Activated CD8-positive, alpha-beta memory T cell treated with anti-CD3 and anti-CD28 coated beads, Interleukin-2, amount 10 ng/mL, durations not matched to agents 7 days and 5 days (primary cell): ENCODE measurements at regions not wholly inside any gene's neighbourhood (a gene's known extent, or its start where the extent isn't known, plus 50 kb on each side); places are given as distances from the start of the nearest gene placed in this dataset.
"Not testable (repeated sequence)": the region's sequence is repeated elsewhere in the genome, so short reads cannot be mapped to it uniquely, and the experiment has no call there.

ENCODE experiments used
- ATAC-seq: fragments of 150-1000 bp; cut with Tn5 transposase; one replicate; pipeline ENCODE4 v1.10.0; 2021; ENCODE audit warnings: moderate library complexity
- CTCF ChIA-PET: fragments of 350-600 bp; sonication (Branson Sonifier 250); formaldehyde crosslinking; loops from one replicate; lab custom pipeline; 2021; ENCODE audit warnings: antibody characterized with exemption; lab: Charles Lee
- DNase-seq: peaks from one replicate; pipeline ENCODE4 v3.0.0-alpha.2; 2020
- H3K27ac Mint-ChIP-seq: one replicate; pipeline ENCODE4 v1.8.0; 2021; ENCODE audit warnings: mild to moderate bottlenecking, mixed read lengths
- H3K27me3 Mint-ChIP-seq: one replicate; pipeline ENCODE4 v1.8.0; 2021; ENCODE audit warnings: mixed read lengths
- H3K36me3 Mint-ChIP-seq: one replicate; pipeline ENCODE4 v1.8.0; 2021; ENCODE audit warnings: mild to moderate bottlenecking, mixed read lengths
- H3K4me1 Mint-ChIP-seq: one replicate; pipeline ENCODE4 v1.8.0; 2021; ENCODE audit warnings: mixed read lengths
- H3K4me3 Mint-ChIP-seq: one replicate; pipeline ENCODE4 v1.8.0; 2021; ENCODE audit warnings: mild to moderate bottlenecking, moderate library complexity, mixed read lengths
- H3K9me3 Mint-ChIP-seq: one replicate; pipeline ENCODE4 v1.8.0; 2022; ENCODE audit warnings: low read depth, mixed read lengths

DNA sequence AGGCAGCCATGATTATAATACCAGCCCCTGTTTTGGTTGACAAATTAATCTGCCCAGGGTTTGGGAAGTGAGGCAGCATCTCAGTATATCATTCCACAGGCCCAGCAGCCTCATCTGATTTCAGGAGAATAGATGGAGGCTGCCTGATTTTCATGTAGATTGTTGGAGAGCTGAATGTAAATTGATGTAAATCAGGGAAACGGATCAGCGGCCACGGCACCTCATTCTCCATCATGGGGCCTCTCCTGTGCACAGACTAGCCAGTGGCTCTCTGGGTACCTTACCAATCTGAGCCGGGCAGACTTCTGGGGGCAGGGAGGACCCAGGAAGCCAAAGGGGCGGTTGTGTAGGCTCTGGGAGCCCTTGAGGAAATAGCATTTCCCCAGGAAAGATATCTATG lies 63.7 kb upstream of the GSC start:
- ATAC-seq (no peak), DNase-seq (no peak)
- CTCF ChIA-PET = no interaction called here
- Mint-ChIP-seq H3K27ac (no peak overlapping the region), H3K9me3 (no peaks in the 10 kb centered on the region), H3K36me3 (no peaks in the 10 kb centered on the region), H3K4me3 (no peak overlapping the region), H3K27me3 (no peaks in the 10 kb centered on the region), H3K4me1 (no peaks in the 10 kb centered on the region)

GRCh38 chr14:94831085-94831484 lies 61.2 kb upstream of the GSC start:
- Mint-ChIP-seq H3K4me1 (no peaks in the 10 kb centered on the region), H3K27ac (no peak overlapping the region), H3K9me3 (peaks cover 2% of the 10 kb centered on the region), H3K4me3 (no peak overlapping the region), H3K36me3 (no peaks in the 10 kb centered on the region), H3K27me3 (no peaks in the 10 kb centered on the region)
- DNase-seq = no peak
- no peak for ATAC-seq
- CTCF ChIA-PET = no interaction called here

DNA sequence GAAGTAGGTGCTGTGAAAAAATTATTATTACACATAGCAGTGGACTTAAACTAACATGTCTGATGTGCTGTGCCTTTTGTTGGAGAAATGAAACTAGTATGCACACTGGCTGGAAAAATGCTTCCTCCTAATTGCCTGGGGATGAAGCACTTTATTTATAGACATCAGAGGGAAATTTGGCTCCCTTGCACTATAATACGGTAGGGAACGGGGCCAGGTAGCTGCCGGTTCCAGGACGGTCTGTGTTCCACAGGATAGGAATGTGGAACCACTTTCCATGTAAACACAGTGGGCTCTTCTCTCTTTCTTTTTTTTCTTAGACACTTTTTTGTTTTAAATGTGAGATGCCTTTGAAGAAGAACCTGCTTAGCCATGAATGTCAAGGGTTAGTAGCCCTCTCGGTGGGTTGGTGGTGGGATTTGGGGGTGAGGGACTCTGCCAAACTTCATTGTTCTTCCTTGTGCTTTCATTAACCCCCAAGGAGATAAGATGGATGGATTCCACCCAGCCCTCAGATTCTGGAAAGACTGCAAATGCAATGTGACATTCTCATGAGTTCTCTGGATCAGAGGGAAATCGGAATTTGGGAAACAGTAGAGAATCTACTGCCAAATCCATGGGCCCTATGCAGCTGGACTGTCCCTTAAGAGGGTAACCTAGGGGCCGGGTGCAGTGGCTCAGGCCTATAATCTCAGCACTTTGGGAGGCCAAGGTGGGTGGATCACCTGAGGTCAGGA lies 58.0 kb upstream of the GSC start:
- DNase-seq = no peak
- CTCF ChIA-PET = no interaction called here
- no peak for ATAC-seq
- H3K4me1 Mint-ChIP-seq = no peaks in the 10 kb centered on the region
- H3K4me3 Mint-ChIP-seq = no peak overlapping the region
- H3K27me3 Mint-ChIP-seq = no peaks in the 10 kb centered on the region
- no peaks in the 10 kb centered on the region for H3K36me3 Mint-ChIP-seq
- peaks cover 2% of the 10 kb centered on the region for H3K9me3 Mint-ChIP-seq
- H3K27ac Mint-ChIP-seq = no peak overlapping the region

DNA sequence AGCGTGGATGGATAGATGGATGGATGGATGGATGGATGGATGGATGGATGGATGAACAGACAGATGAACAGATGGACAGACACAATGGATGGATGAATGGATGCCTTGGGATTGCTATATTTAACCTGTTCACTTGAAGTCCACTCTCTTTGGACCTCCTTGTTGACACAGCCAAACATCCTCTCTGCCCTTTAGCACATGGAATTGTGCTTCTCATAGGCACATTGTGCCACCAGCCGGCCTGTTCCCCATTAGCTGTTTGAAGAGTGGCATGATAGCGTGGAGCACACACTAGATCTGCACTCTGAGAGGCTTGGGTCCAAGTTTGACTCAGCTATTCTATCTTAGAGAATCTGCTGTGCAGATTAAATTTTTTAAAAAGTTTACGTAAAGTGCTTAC lies 56.9 kb upstream of the GSC start:
- Mint-ChIP-seq H3K4me1 (no peaks in the 10 kb centered on the region), H3K27ac (no peak overlapping the region), H3K9me3 (peaks cover 2% of the 10 kb centered on the region), H3K4me3 (no peak overlapping the region), H3K36me3 (no peaks in the 10 kb centered on the region), H3K27me3 (no peaks in the 10 kb centered on the region)
- ATAC-seq (no peak), DNase-seq (no peak)
- CTCF ChIA-PET = no interaction called here

DNA sequence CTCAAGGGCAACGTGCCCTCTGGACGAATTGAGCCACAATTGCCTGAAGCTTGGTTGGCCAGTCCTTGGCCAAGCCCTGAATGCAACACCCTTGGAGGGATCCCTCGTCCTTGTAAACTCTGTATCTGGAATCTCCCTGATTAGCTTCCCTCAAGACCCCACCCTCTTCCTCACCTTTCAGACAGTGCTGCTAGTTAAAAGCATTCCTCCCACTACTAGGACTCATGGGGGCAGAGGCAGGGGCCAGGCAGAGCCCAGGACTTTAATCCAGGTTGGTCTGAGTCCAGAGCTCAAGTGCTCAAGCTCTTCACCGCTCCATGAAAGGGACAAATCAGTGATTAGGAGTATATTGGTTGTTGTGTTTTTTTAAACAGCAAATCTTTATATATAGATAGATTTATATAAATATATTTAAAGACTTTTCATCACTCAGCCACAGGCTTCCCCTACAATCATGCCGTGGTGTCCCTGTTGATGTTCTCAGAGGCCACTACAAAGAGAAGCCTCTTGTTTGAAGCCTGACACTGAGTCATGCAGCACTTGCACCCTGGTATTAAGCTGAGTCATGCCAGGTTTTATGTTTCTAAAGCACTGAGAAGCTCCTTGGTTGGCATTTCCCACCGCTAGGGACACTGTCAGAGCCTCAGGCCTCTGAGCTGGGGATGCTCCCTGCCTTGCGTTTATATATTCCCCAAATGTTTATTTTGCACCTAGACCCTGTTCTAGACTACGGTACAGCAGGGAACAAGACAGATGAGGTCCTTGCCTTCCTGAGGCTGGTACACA lies 53.8 kb upstream of the GSC start:
- Mint-ChIP-seq H3K36me3 (no peaks in the 10 kb centered on the region), H3K4me3 (no peak overlapping the region), H3K9me3 (peaks cover 2% of the 10 kb centered on the region), H3K27ac (no peak overlapping the region), H3K4me1 (no peaks in the 10 kb centered on the region), H3K27me3 (no peaks in the 10 kb centered on the region)
- ATAC-seq (no peak), DNase-seq (no peak)
- CTCF ChIA-PET = no interaction called here

DNA sequence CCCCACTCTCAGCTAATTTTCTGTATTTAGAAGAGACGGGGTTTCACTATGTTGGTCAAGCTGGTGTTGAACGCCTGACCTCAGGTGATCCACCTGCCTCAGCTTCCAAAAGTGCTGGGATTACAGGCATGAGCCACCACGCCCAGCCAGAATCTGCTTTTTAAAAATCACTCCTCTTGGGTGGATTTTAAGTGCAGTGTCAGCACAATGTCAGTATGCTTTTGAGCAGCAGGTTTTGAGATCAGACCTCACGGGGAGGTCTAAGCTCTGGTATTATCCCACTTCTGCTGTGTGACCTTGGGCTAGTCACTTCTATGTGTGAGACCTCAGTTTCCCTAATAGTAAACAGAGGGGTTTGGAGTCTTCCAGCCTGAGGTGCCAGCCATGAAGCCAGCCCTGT lies 51.8 kb upstream of the GSC start:
- no peak overlapping the region for H3K27ac Mint-ChIP-seq

GRCh38 chr14:94820932-94821331 lies 51.0 kb upstream of the GSC start:
- DNase-seq, H3K27me3 Mint-ChIP-seq, ATAC-seq, H3K4me1 Mint-ChIP-seq, H3K9me3 Mint-ChIP-seq, H3K27ac Mint-ChIP-seq, H3K4me3 Mint-ChIP-seq, CTCF ChIA-PET, H3K36me3 Mint-ChIP-seq: not testable (repeated sequence)

More for the DNA sequence above, 51.8 kb upstream of the GSC start:
- H3K4me3 Mint-ChIP-seq = no peak overlapping the region
- peaks cover 2% of the 10 kb centered on the region for H3K9me3 Mint-ChIP-seq
- no peaks in the 10 kb centered on the region for H3K36me3 Mint-ChIP-seq
- ATAC-seq (no peak), DNase-seq (no peak)
- H3K27me3 Mint-ChIP-seq = no peaks in the 10 kb centered on the region
- H3K4me1 Mint-ChIP-seq = no peaks in the 10 kb centered on the region
- CTCF ChIA-PET = no interaction called here
